ENCODE measurements at regions not wholly inside any gene's neighbourhood (a gene's known extent, or its start where the extent isn't known, plus 50 kb on each side); places are given as distances from the start of the nearest gene placed in this dataset.

DNA sequence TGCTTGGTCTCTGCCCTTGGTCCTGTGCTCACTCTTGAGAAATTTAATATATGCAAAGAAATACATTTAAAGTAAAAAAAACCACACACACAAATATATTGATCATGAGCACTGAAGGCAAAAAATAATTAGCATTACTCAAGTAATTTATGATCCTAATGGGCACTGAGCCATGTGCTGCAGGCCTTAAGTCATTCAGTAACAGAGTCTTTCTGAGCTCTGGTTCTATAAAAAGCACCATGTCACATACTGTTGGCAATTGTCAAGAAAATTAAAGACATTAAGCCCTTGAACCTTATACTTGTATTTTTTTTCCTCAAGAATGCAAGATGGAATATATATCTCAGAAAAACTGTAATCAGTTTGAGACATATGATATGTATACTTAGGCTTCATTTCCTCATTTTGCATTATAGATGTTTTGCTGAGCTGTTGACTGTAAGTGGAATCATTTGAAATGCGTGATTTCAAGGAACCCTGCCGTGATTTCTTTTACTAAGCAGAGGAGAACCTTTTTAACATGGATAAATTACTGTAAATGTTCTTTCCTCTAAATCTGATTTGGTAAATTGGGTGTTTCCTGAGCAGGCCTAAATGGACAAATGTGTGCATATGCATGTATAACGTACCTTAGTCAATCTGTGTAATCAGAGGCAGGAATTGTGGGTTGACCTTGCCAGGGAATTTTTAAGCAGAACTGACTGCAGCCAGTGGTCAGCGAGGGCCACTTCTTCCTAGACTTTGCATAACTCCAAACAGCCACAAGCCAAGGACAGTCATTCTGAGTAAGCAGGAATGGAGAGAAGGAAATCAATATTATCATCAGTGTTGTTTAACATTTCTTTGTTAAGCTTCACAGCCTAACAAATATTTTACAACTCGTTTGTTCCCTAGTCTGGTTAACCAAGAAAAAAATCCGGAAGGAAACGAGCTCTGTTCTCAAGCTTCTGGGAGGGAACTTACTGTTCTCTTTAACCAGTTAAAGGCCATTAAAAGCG, 191.5 kb upstream of the ATP5MC3 start:
- no peaks in the 10 kb centered on the region for H3K36me3 ChIP-seq (ENCODE audit: low read depth)
- H3K27ac ChIP-seq: peak overlapping the region; percentile 25; the same call in 1 of the 2 replicates
- in situ Hi-C loops (cut with MboI): no loop called here
- no peaks in the 10 kb centered on the region for H3K9me2 ChIP-seq (ENCODE audit: insufficient read depth)
- H3K79me2 ChIP-seq (ENCODE audit: insufficient read depth): no peaks in the 10 kb centered on the region
- 31% methylated on average over 8 of the region's 8 CpGs for WGBS, 2 experiments (ENCODE audit: low coverage in 1 of 2, low lambda C conversion rate in 2 of 2, missing lambda C conversion rate in 2 of 2)
- H4K20me1 ChIP-seq (ENCODE audit: insufficient read depth): no peaks in the 10 kb centered on the region
- peak; percentile 84 for DNase-seq
- H3K9ac ChIP-seq: no peak overlapping the region
- H3K4me2 ChIP-seq (ENCODE audit: unreplicated experiment): peak overlapping the region; percentile 62
- peak overlapping the region; percentile 46; the same call in 1 of the 2 replicates for H3K4me3 ChIP-seq
- peaks cover 17% of the 10 kb centered on the region for H3F3A ChIP-seq (ENCODE audit: insufficient read depth)
- no peaks in the 10 kb centered on the region for H3K27me3 ChIP-seq (replicated peaks; ENCODE audit: insufficient read depth)
- H2AFZ ChIP-seq: peak overlapping the region; percentile 49
- peaks cover 16% of the 10 kb centered on the region for H3K4me1 ChIP-seq (ENCODE audit: insufficient read depth)
- TF ChIP-seq EZH2 (IDR thresholded peaks at IDR 0.05; ENCODE audit: insufficient read depth, poor library complexity, severe bottlenecking): no peak
- TF ChIP-seq EZH2phosphoT487 (IDR thresholded peaks at IDR 0.05; ENCODE audit: insufficient read depth, low read depth): no peak
- H3K9me3 ChIP-seq (ENCODE audit: low read depth): no peaks in the 10 kb centered on the region

DNA sequence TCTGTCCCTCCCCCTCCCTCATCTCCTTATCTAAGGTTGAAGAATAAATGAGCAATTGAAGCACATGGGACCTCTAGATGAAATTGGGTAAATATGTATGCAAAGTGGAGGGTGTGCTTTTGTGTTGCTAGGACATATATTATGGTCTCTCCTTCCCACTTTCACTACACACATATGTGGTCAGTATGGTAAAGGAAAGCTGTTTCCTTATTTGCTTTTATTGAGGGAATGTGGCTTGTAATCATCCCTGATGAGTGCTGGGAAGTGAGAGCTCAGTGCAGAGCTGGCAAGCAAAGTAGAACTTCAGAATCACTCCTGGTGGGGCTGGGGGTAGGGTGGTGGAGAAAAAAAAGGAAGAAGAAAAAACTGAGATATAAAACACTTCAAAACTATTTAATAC, 189.9 kb upstream of the ATP5MC3 start:
- no peak overlapping the region for H3K4me2 ChIP-seq (ENCODE audit: unreplicated experiment)
- H3K9ac ChIP-seq: no peak overlapping the region
- no peaks in the 10 kb centered on the region for H4K20me1 ChIP-seq (ENCODE audit: insufficient read depth)
- DNase-seq: no peak
- H3K9me2 ChIP-seq (ENCODE audit: insufficient read depth): no peaks in the 10 kb centered on the region
- no peaks in the 10 kb centered on the region for H3K9me3 ChIP-seq (ENCODE audit: low read depth)
- H3K27ac ChIP-seq: no peak overlapping the region
- H3K79me2 ChIP-seq (ENCODE audit: insufficient read depth): no peaks in the 10 kb centered on the region
- TF ChIP-seq EZH2 (IDR thresholded peaks at IDR 0.05; ENCODE audit: insufficient read depth, poor library complexity, severe bottlenecking) (no peak), EZH2phosphoT487 (IDR thresholded peaks at IDR 0.05; ENCODE audit: insufficient read depth, low read depth) (no peak)
- peaks cover 16% of the 10 kb centered on the region for H3K4me1 ChIP-seq (ENCODE audit: insufficient read depth)
- H3K4me3 ChIP-seq: no peak overlapping the region
- peaks cover 17% of the 10 kb centered on the region for H3F3A ChIP-seq (ENCODE audit: insufficient read depth)
- no peak overlapping the region for H2AFZ ChIP-seq
- H3K36me3 ChIP-seq (ENCODE audit: low read depth): no peaks in the 10 kb centered on the region
- in situ Hi-C loops (cut with MboI): no loop called here
- no peaks in the 10 kb centered on the region for H3K27me3 ChIP-seq (replicated peaks; ENCODE audit: insufficient read depth)

DNA sequence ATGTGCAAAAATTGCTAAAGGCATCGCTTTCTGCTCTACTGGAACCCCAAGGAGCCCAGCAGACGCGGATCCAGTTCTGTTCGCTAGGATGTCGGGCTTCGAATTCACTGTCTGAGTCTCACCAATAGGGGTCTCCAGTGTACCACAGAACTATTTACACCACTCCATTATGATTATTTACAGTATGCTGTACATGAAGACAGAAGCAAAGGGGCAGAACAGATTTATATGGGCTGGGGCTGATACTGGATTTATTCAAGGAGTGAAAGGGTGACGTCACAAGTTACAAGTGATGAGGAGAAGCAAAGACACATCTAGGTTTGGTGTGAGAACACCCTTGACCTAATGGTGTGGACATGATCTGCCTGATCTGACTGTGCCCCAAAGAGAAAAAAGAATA, 185.3 kb upstream of the ATP5MC3 start:
- Histone ChIP-seq H3K9ac (no peak overlapping the region), H3K9me2 (ENCODE audit: insufficient read depth) (no peaks in the 10 kb centered on the region), H3F3A (ENCODE audit: insufficient read depth) (no peaks in the 10 kb centered on the region; the same call in 1 of the 2 replicates), H3K27ac (no peak overlapping the region), H3K4me3 (no peak overlapping the region), H4K20me1 (ENCODE audit: insufficient read depth) (no peaks in the 10 kb centered on the region), H3K27me3 (replicated peaks; ENCODE audit: insufficient read depth) (no peaks in the 10 kb centered on the region; the same call in 1 of the 2 replicates), H3K4me2 (ENCODE audit: unreplicated experiment) (no peak overlapping the region), H3K4me1 (ENCODE audit: insufficient read depth) (no peaks in the 10 kb centered on the region), H3K9me3 (ENCODE audit: low read depth) (no peaks in the 10 kb centered on the region), H2AFZ (no peak overlapping the region), H3K79me2 (ENCODE audit: insufficient read depth) (no peaks in the 10 kb centered on the region), H3K36me3 (ENCODE audit: low read depth) (no peaks in the 10 kb centered on the region)
- no peak for TF ChIP-seq EZH2 (IDR thresholded peaks at IDR 0.05; ENCODE audit: insufficient read depth, poor library complexity, severe bottlenecking)
- TF ChIP-seq EZH2phosphoT487 (IDR thresholded peaks at IDR 0.05; ENCODE audit: insufficient read depth, low read depth): no peak
- in situ Hi-C loops (cut with MboI): loop anchor here (10.0 kb wide), 1 partner anchor 708 kb away; no protein-coding TSS in a partner anchor
- peak; percentile 75 for DNase-seq
- WGBS, 2 experiments (ENCODE audit: low coverage in 1 of 2, low lambda C conversion rate in 2 of 2, missing lambda C conversion rate in 2 of 2): 1 to 2% methylated on average over 7 of the region's 7 CpGs

DNA sequence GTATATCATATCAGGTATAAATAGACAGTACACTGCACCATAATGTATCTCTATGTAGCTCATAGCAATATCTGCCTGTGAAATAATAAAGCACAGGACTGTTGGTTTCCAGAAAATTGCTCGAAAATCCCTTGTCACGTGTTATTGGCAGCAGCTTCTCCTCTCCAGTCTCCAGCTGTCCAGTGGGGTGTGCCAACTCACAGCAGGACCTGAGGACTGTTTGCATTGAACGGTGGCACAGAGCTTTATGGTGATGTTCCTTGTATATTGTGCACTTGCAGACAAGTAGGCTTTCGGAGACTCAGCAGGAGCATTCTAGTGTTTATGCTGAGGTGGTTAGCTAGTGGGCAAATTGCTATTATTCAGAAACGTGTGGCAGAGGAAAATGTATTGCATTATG, 182.2 kb upstream of the ATP5MC3 start:
- Histone ChIP-seq H3K4me2 (ENCODE audit: unreplicated experiment) (no peak overlapping the region), H3K4me1 (ENCODE audit: insufficient read depth) (no peaks in the 10 kb centered on the region), H3K4me3 (no peak overlapping the region), H3K9me3 (ENCODE audit: low read depth) (no peaks in the 10 kb centered on the region), H4K20me1 (ENCODE audit: insufficient read depth) (no peaks in the 10 kb centered on the region), H3K27ac (no peak overlapping the region), H3K9me2 (ENCODE audit: insufficient read depth) (no peaks in the 10 kb centered on the region), H2AFZ (no peak overlapping the region), H3K27me3 (replicated peaks; ENCODE audit: insufficient read depth) (peaks cover 22% of the 10 kb centered on the region), H3K9ac (no peak overlapping the region), H3F3A (ENCODE audit: insufficient read depth) (no peaks in the 10 kb centered on the region; the same call in 1 of the 2 replicates), H3K36me3 (ENCODE audit: low read depth) (no peaks in the 10 kb centered on the region), H3K79me2 (ENCODE audit: insufficient read depth) (no peaks in the 10 kb centered on the region)
- in situ Hi-C loops (cut with MboI): loop anchor here (10.0 kb wide), 1 partner anchor 711 kb away; no protein-coding TSS in a partner anchor
- WGBS, 2 experiments (ENCODE audit: low coverage in 1 of 2, low lambda C conversion rate in 2 of 2, missing lambda C conversion rate in 2 of 2): 24 to 29% methylated on average over 5 of the region's 5 CpGs
- TF ChIP-seq EZH2phosphoT487 (IDR thresholded peaks at IDR 0.05; ENCODE audit: insufficient read depth, low read depth) (no peak), EZH2 (IDR thresholded peaks at IDR 0.05; ENCODE audit: insufficient read depth, poor library complexity, severe bottlenecking) (no peak)
- DNase-seq: no peak

Measured in GM23248 (cell line).